IMR-90 (cell line): ENCODE measurements at regions not wholly inside any gene's neighbourhood (a gene's known extent, or its start where the extent isn't known, plus 50 kb on each side); places are given as distances from the start of the nearest gene placed in this dataset.

Experiments
- ATAC-seq: fragments of 200-7000 bp; cut with Tn5 transposase; 2 replicates; pipeline ENCODE4 v1.9.1; 2020; ENCODE audit warnings: low read depth, mild to moderate bottlenecking, moderate library complexity
- BruUV-seq: library from RNA; stranded (reverse); fragments of 400-500 nt; replicated peaks from 2 replicates; lab custom pipeline; 2021; lab: Mats Ljungman, UMichigan
- CTCF ChIA-PET: fragments of 300-600 bp; formaldehyde crosslinking; extraction: SDS; loops from one replicate; lab custom pipeline; 2021; ENCODE audit warnings: antibody characterized with exemption; lab: Yijun Ruan, JAX
- POLR2A ChIA-PET: fragments of 300-600 bp; sonication (Branson Sonifier 250); formaldehyde crosslinking; loops from one replicate; lab custom pipeline; 2022; ENCODE audit warnings: antibody characterized with exemption; ENCODE audit not compliant: unreplicated experiment; lab: Charles Lee
- DNase-seq: peaks from one replicate; pipeline ENCODE4 v3.0.0; 2013
- H2AFZ ChIP-seq: replicated peaks from 2 replicates; pipeline ENCODE3; 2013; ENCODE audit warnings: low read length, mild to moderate bottlenecking; ENCODE audit not compliant: poor library complexity
- H2AK5ac ChIP-seq: 2 replicates; pipeline ENCODE4 v1.6.1; 2013; ENCODE audit warnings: low read depth, low read length, inconsistent platforms
- H2AK9ac ChIP-seq: replicated peaks from 2 replicates; pipeline ENCODE3; 2013; ENCODE audit warnings: mild to moderate bottlenecking, low read depth, low read length, moderate library complexity; ENCODE audit not compliant: poor library complexity
- H2BK120ac ChIP-seq: 2 replicates; pipeline ENCODE4 v1.6.1; 2013; ENCODE audit warnings: low read depth, low read length, inconsistent platforms
- H2BK15ac ChIP-seq: 3 replicates; pipeline ENCODE4 v1.6.1; 2013; ENCODE audit warnings: low read depth, low read length, inconsistent platforms
- H2BK20ac ChIP-seq: 2 replicates; pipeline ENCODE4 v1.6.1; 2013; ENCODE audit warnings: low read depth, mild to moderate bottlenecking, inconsistent platforms, low read length, moderate library complexity
- H2BK5ac ChIP-seq: 2 replicates; pipeline ENCODE4 v1.6.1; 2013; ENCODE audit warnings: mild to moderate bottlenecking, low read depth, low read length, inconsistent platforms; ENCODE audit not compliant: poor library complexity, severe bottlenecking
- H3K14ac ChIP-seq: replicated peaks from 2 replicates; pipeline ENCODE4 v1.6.1; 2013; ENCODE audit warnings: low read depth, low read length, inconsistent platforms
- H3K18ac ChIP-seq: 2 replicates; pipeline ENCODE4 v1.6.1; 2013; ENCODE audit warnings: low read depth, low read length, control low read depth
- H3K23ac ChIP-seq: 2 replicates; pipeline ENCODE4 v1.6.1; 2013; ENCODE audit warnings: low read depth, low read length, inconsistent platforms
- H3K27ac ChIP-seq: 2 replicates; pipeline ENCODE4 v1.5.1; 2013; ENCODE audit warnings: mild to moderate bottlenecking, control low read depth, low read length; ENCODE audit not compliant: insufficient read depth
- H3K27me3 ChIP-seq: 2 replicates; pipeline ENCODE4 v1.6.1; 2013; ENCODE audit warnings: low read length; ENCODE audit not compliant: control insufficient read depth, insufficient read depth
- H3K36me3 ChIP-seq: 2 replicates; pipeline ENCODE4 v1.6.1; 2013; ENCODE audit warnings: low read length, mixed read lengths; ENCODE audit not compliant: control insufficient read depth, insufficient read depth
- H3K4ac ChIP-seq: 2 replicates; pipeline ENCODE4 v1.6.1; 2013; ENCODE audit warnings: low read depth, low read length, inconsistent platforms
- H3K4me1 ChIP-seq: 2 replicates; pipeline ENCODE4 v1.6.1; 2013; ENCODE audit warnings: low read length, mixed read lengths; ENCODE audit not compliant: control insufficient read depth, insufficient read depth
- H3K4me2 ChIP-seq: 2 replicates; pipeline ENCODE4 v1.6.1; 2013; ENCODE audit warnings: low read depth, mild to moderate bottlenecking, control low read depth, low read length, moderate library complexity
- H3K4me3 ChIP-seq: 2 replicates; pipeline ENCODE4 v1.5.1; 2013; ENCODE audit warnings: low read depth, mild to moderate bottlenecking, control low read depth, low read length, moderate library complexity; ENCODE audit not compliant: insufficient read depth
- H3K56ac ChIP-seq: 2 replicates; pipeline ENCODE4 v1.6.1; 2013; ENCODE audit warnings: low read length, inconsistent platforms; ENCODE audit not compliant: insufficient read depth; ENCODE audit errors: extremely low read depth
- H3K79me1 ChIP-seq, 2 experiments: 2 replicates each; pipeline ENCODE4 v1.6.1; 2013; ENCODE audit warnings: low read length in 2 of 2, inconsistent platforms in 1 of 2, low read depth in 1 of 2
- H3K9ac ChIP-seq: 2 replicates; pipeline ENCODE4 v1.6.1; 2013; ENCODE audit warnings: low read depth, low read length, control low read depth
- H3K9me1 ChIP-seq: 2 replicates; pipeline ENCODE4 v1.6.1; 2013; ENCODE audit warnings: low read length, inconsistent platforms; ENCODE audit not compliant: insufficient read depth
- H3K9me3 ChIP-seq: 2 replicates; pipeline ENCODE4 v1.6.1; 2013; ENCODE audit warnings: low read length; ENCODE audit not compliant: control insufficient read depth, insufficient read depth
- H4K20me1 ChIP-seq: 2 replicates; pipeline ENCODE4 v1.6.1; 2013; ENCODE audit warnings: low read length, inconsistent platforms; ENCODE audit not compliant: insufficient read depth
- H4K5ac ChIP-seq: 2 replicates; pipeline ENCODE4 v1.6.1; 2013; ENCODE audit warnings: mild to moderate bottlenecking, low read depth, low read length, control low read depth
- H4K8ac ChIP-seq, 2 experiments: 2 replicates each; pipeline ENCODE4 v1.6.1; 2013; ENCODE audit warnings: low read depth in 2 of 2, low read length in 2 of 2, control low read depth in 1 of 2, inconsistent platforms in 1 of 2
- H4K91ac ChIP-seq: 2 replicates; pipeline ENCODE4 v1.6.1; 2013; ENCODE audit warnings: low read depth, low read length, inconsistent platforms; ENCODE audit not compliant: insufficient read depth
- CHD1 ChIP-seq: IDR thresholded peaks from 2 replicates; pipeline ENCODE4 v1.6.1; 2012; ENCODE audit warnings: low read depth, low read length, improper control_type of control experiment
- SMC3 ChIP-seq: fragments of 150-350 bp; IDR thresholded peaks from 2 replicates; pipeline ENCODE4 v1.6.1; 2016; ENCODE audit warnings: low read depth, mild to moderate bottlenecking, antibody characterized with exemption, low read length, moderate library complexity
- WGBS, 2 experiments: methylation state at CpG; one replicate each; pipeline versions ENCODE4 v1.1.5 to v1.1.7; 2013; ENCODE audit warnings: missing lambda C conversion rate in 2 of 2; ENCODE audit not compliant: insufficient read length in 1 of 2; ENCODE audit errors: extremely low coverage in 2 of 2; 5-methylcytosine and 5-hydroxymethylcytosine counted together
- dilution Hi-C: fragments of 300-500 bp; cut with HindIII; formaldehyde crosslinking; loops from one replicate; pipeline ENCODE4 v1.14.3; 2018; ENCODE audit warnings: low sequenced_read_pairs; ENCODE audit not compliant: unreplicated experiment
- in situ Hi-C: fragments of 300-500 bp; cut with MboI; formaldehyde crosslinking; loops from 3 replicates; pipeline ENCODE4 v1.14.3; 2019; ENCODE audit warnings: low sequenced_read_pairs, inconsistent platforms, mixed read lengths
- intact Hi-C: fragments of 100-400 bp; cut with micrococcal nuclease; formaldehyde crosslinking; loops from 2 replicates; pipeline ENCODE4 v1.10.0; 2022

DNA sequence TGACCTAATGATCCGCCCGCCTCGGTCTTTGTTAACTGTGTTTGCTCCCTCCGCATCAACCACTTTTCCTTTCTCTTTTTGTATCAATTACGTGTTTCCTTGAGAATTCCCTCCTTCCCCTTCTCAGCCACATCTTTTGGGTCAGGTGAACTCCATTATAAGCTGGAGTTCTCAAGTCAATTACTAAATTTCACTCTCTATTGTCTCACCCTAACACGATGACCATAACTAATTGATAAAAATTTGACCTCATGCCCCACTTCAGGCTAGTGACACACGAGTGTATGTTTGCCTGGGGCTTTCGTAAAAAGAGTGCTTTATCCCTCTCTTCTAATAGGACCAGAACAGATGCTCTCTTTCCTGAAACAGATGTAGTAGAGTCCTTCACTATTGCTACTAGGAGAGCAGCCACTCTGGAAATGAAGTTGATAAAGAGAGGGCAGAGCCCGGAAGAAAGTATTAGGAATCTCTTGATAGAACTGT, 403.6 kb upstream of the ANXA10 start:
- H3K18ac ChIP-seq = no peak overlapping the region
- H2AK5ac ChIP-seq = no peak overlapping the region
- intact Hi-C loops (no loop called here), dilution Hi-C loops (no loop called here), in situ Hi-C loops (no loop called here)
- no peak overlapping the region for H3K4ac ChIP-seq
- no peak overlapping the region for H2BK5ac ChIP-seq
- no peak overlapping the region for H2BK120ac ChIP-seq
- no peak overlapping the region for H3K4me2 ChIP-seq
- H3K4me3 ChIP-seq = no peak overlapping the region
- no peak overlapping the region for H4K91ac ChIP-seq
- no CpG with 5 or more reads among the region's 9 CpGs for WGBS, 2 experiments
- H3K56ac ChIP-seq = no peak overlapping the region
- no peak overlapping the region for H2BK20ac ChIP-seq
- no peak for ATAC-seq
- CTCF ChIA-PET = no interaction called here
- H3K9ac ChIP-seq = no peak overlapping the region
- TF ChIP-seq CHD1 (no peak), SMC3 (no peak)
- no peak overlapping the region for H3K23ac ChIP-seq
- no peak for DNase-seq
- no peaks in the 10 kb centered on the region for H3K79me1 ChIP-seq
- H2AK9ac ChIP-seq = no peak overlapping the region
- H3K14ac ChIP-seq = no peak overlapping the region
- no peak overlapping the region for H2BK15ac ChIP-seq
- no peaks in the 10 kb centered on the region for H3K4me1 ChIP-seq
- BruUV-seq = no TSS peak
- no peak overlapping the region for H4K8ac ChIP-seq
- no peaks in the 10 kb centered on the region for H3K9me3 ChIP-seq
- no peaks in the 10 kb centered on the region for H4K20me1 ChIP-seq
- no peaks in the 10 kb centered on the region for H3K9me1 ChIP-seq
- H3K27me3 ChIP-seq = no peaks in the 10 kb centered on the region
- H4K5ac ChIP-seq = no peak overlapping the region
- no peak overlapping the region for H2AFZ ChIP-seq
- H3K36me3 ChIP-seq = no peaks in the 10 kb centered on the region
- POLR2A ChIA-PET = no interaction called here
- H3K27ac ChIP-seq = no peak overlapping the region
